HG03558 (cell line): ENCODE measurements at regions not wholly inside any gene's neighbourhood (a gene's known extent, or its start where the extent isn't known, plus 50 kb on each side); places are given as distances from the start of the nearest gene placed in this dataset.

Experiments used
- ATAC-seq: cut with Tn5 transposase; IDR thresholded peaks from one replicate; pipeline ENCODE4 v1.9.1; 2021; ENCODE audit warnings: moderate number of reproducible peaks; ENCODE audit not compliant: unreplicated experiment; ENCODE audit errors: extremely low read depth

DNA sequence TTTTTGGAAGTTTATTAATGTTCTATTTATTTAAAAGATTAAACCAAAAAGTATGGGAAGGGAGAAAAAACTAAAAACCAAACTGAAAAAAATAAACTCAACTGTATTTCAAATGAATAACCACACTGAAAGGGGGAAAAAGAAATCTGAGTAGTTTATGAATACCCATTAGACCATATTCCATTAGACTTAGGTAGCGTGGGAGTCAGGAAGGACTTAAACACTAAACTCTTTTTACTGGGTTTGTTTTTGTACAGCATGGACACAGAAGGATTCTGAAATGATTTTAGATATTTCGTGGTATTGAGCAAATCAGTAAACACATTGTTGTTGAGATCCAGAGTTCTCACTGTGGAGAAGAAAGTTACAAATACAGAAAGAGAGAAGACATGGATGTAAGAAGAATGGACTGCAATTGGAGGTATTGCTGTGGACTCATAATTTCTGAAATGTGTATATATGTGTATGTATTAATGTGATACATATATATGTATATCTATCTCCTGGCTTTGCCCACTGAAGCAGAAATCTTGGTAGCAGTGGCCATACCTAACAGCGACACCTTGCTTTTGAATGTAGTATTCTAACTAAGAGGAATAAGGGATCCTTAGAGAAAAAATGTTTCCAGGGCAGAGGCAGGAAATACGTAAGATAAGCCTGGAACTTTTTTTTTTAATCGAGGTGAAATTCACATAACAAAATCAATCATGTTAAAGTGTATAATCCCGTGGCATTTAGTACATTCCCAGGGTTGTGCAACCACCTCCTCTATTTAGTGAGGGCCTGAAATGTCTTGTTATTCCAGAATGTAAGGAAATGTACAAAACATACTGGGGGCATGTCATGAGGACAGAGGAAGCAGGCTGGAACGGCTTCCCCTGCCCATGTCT is 228.8 kb downstream of the SMARCA2 start:
- no peak for ATAC-seq

- ATAC-seq, result no peak
These were observed 232.2 kb downstream of the SMARCA2 start for GRCh38 chr9:2247340-2247739.

- ATAC-seq, result no peak
These were observed 233.7 kb downstream of the SMARCA2 start for GRCh38 chr9:2248768-2249265.

DNA sequence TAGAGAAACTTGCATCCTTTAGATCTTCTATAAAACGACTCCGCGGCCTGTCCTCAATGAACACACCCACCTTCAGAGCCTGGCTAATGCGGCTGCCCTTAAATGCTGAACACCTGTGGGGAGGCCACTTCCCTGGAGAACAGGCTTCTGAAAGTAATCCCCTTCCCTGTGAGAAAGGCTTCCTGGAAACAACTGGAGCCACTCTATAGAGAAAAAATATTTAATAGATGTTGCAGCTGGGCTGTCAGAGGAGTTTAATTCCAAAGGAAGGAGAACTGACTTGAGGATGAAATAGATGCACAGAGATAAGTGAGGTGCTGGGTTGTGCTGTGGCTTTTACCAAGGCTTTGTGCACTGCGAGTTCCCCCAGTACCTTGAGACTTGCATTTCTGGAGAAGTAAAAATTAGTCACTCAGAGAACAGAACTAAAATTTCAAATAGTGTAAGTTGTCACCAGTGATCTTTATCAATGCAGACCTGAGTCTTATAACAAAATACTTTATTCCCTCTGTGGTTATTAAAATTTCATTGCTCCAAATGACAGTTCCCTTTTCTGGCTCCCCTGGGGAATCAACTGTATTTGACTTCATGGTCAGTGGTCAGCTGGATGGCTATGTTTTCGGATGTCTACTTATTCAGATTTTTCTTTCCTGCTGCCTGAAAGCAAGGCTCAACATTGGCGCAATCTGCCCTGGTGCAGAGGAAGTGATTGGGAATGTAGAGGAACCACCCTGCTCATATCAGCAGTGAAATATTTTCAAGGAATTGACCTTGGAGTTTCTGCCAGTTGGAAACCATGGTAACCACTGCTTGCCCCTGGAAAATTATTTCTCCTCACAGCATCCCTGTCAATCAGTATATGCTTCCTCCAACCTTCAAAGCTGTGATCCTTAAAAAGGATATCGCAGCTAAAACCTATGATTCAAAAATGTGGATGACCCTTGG is 238.8 kb downstream of the SMARCA2 start:
- no peak for ATAC-seq

GRCh38 chr9:2255128-2255527 is 240.0 kb downstream of the SMARCA2 start:
- no peak for ATAC-seq

DNA sequence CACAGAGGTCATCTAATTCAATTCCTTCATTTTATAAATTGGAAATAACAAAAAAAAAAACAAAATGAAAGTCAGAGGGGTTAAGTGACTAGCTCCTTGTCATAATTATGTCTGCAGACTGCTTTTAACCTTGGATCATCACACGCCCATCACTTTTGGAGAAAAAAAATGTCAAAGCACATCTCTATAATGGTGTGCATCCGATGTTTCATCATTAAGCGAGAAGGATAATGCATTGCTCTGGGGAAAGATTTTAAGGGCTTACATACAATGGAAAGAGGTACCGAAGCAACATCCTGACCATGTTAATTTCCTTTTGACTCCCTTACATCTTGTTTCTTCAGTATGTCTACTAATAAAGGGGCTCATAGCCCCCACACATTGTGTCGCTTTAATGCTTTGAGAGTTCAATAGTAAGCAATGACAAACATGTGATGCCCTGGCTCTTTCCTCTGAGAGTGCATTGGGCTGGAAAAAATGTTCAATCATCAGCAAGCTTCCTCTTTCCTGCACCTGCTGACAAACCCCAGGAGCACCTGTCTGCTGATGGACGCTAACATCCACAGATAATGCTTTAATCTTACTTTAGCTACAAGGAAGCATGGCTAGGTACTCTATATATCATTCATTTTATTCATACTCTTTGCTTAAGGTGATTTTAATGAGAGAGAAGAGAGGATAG is 242.2 kb downstream of the SMARCA2 start:
- ATAC-seq, result no peak

- no peak for ATAC-seq
These were observed 245.5 kb downstream of the SMARCA2 start for GRCh38 chr9:2260417-2261306.

DNA sequence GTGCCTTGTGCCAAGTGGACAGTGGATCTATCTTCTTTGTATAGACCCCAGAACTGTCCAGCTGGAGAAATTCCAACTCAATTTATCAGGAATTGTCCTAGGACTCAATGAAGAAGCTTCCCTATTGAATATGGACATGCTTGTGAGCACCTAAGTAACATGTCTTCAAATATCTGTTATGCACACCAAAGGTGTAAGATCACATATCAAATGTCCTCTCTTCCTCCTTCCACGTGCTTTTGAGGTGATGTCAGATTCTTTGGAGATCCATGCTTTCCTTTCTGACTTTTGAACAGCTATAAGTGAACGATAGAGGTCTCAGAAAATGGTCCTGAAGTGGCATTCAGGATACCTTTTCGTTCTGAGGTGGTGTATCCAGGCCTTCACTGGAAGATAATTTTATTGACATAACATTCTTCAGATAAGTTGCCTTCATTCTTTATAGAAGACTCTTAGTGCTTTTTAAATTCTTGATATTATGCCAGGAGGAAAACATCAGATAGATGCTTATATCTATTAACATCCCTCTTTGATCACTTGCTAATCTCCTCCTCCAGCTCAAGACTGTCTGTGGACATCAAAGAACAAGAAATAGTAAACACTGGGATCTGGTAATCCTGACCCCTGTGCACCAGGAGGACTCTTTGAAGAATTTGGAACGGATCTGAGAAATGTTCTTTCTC is 246.4 kb downstream of the SMARCA2 start:
- no peak for ATAC-seq

DNA sequence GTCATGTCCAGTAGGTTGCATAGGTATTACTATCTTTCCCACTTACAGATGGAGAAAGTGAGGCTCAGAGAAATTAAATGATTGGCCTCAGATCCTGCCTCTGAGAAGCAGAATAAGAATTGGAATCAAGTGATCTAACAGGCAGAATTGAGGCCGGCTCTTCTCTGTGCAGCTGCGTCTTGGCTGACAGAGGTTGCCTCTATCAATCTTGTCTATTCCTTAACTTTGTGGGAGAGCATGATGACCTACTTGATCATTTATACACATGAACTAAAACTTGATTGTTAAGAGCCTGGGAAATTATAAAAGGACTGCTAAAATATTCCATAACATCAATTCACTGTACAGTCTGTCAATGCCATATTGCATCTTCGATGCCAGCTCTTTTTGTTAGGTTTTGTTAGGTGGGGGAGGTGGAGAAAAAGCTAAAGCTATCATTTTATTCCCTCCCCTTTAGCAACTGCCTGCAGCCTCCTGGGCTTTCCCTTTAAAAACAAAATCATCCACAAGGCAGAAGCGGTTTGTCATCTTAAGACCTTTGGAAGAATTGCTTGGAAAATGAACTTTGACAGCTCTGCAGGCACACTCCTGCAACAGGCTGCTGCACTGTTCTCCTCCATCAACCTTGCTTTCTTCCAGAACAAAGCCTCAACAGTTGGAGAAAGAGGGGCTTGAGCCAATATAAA is 247.4 kb downstream of the SMARCA2 start:
- ATAC-seq, result no peak

DNA sequence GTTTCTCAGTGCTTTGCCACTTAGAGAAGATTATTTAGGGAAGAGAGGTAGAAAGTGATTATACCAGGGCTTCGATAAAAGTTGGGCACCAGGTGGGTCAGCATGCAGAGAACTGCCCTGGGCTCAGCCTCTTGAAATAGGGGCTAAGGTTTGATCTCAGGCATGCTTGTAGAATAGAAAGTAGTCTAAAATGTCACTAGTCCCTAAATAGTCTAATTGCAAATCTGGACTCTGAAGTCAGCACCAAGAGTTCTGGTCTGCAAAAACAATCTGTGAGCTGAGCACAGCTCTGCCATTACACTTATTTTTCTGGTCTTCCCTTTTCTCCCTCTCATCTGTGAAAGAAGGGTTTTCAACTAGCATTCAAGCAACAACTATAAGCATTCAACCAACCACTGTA is 248.0 kb downstream of the SMARCA2 start:
- ATAC-seq, result no peak

- ATAC-seq, result no peak
These were observed 248.5 kb downstream of the SMARCA2 start for GRCh38 chr9:2263665-2264064.

GRCh38 chr9:2264081-2264480 is 248.9 kb downstream of the SMARCA2 start:
- no peak for ATAC-seq

- ATAC-seq, result no peak
These were observed 252.1 kb downstream of the SMARCA2 start for GRCh38 chr9:2267181-2267745.

DNA sequence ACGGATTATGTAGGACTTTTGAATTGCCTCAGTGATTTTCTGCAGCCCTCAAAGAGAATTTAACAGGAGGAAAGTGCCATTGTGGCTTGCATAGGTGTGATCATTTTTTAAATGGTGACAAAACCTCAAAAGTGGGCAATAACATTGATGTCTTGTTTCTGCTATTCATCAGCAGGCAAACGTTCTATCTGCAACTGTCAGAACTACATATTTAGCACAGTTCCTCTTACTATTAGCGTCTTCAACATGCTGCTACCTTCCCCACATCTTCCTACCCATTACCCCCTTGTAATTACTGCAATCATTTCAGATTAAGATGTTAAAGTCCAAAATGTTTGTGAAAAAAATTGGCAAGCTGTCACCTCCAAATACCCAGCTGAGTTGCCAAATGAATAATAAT is 254.6 kb downstream of the SMARCA2 start:
- no peak for ATAC-seq

GRCh38 chr9:2270565-2270964 is 255.4 kb downstream of the SMARCA2 start:
- no peak for ATAC-seq

DNA sequence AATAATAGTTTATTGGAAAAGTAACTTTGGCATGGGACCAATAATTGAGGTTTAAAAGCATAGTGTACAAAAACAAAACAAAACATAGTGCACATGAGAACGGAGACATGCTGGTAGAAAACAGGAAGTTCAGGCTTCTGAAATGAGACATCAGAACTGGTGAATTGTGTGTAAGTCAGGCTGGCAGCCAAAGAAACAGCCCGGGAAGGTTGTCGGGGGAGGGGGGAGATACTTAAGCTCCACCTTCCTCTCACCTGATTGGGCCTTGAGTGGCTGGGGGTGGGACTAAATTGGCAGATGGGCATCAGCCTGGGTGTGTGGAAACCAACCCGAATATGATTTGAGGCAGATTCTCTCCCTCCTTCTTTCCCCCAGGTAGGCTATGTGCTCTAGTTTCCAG is 256.3 kb downstream of the SMARCA2 start:
- no peak for ATAC-seq

DNA sequence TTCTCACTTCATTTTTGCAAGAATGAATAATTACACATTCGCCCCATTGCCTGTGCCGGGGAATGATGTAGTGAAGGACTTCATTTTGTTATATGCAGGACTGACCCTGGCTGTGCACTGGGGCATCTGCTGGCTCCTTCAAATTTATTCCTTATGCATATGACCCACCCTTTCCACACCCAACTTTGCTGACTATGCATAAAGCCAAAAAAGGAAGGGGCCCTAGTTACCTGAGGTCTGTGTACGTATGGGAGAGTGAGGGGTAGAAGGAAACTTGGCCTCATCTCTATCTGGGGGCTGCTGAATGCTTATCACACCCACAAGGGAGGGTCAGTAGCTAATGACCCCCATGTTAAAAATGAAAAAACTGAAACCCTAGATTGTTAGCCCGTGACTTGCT is 259.6 kb downstream of the SMARCA2 start:
- ATAC-seq, result no peak

GRCh38 chr9:2276296-2276695 is 261.1 kb downstream of the SMARCA2 start:
- no peak for ATAC-seq
